Hepatocyte (in vitro differentiated cells): ENCODE measurements at regions not wholly inside any gene's neighbourhood (a gene's known extent, or its start where the extent isn't known, plus 50 kb on each side); places are given as distances from the start of the nearest gene placed in this dataset.

Source experiments
- DNase-seq: peaks from one replicate; pipeline ENCODE4 v3.0.0-alpha.2; 2016; ENCODE audit warnings: low spot score
- H2AFZ ChIP-seq: fragments of 200-600 bp; sonication (generic); 2 replicates; pipeline ENCODE4 v1.6.0; 2016; ENCODE audit warnings: antibody characterized with exemption, mild to moderate bottlenecking
- H3K27ac ChIP-seq: fragments of 200-600 bp; sonication (generic); 2 replicates; pipeline ENCODE4 v1.5.1; 2016; ENCODE audit warnings: mild to moderate bottlenecking
- H3K27me3 ChIP-seq: fragments of 200-600 bp; sonication (generic); 2 replicates; pipeline ENCODE4 v1.6.1; 2016
- H3K36me3 ChIP-seq: fragments of 200-600 bp; sonication (generic); replicated peaks from 2 replicates; pipeline ENCODE4 v1.5.1; 2016; ENCODE audit warnings: low read depth; ENCODE audit not compliant: insufficient read depth
- H3K4me1 ChIP-seq: fragments of 200-600 bp; sonication (generic); 2 replicates; pipeline ENCODE4 v1.5.1; 2016; ENCODE audit warnings: mild to moderate bottlenecking, moderate library complexity; ENCODE audit not compliant: insufficient read depth
- H3K4me2 ChIP-seq: fragments of 200-600 bp; sonication (generic); 2 replicates; pipeline ENCODE4 v1.6.0; 2016
- H3K4me3 ChIP-seq: fragments of 200-600 bp; sonication (generic); 2 replicates; pipeline ENCODE4 v1.5.1; 2016; ENCODE audit warnings: mild to moderate bottlenecking
- H3K79me2 ChIP-seq: fragments of 200-600 bp; sonication (generic); 2 replicates; pipeline ENCODE4 v1.6.0; 2017; ENCODE audit warnings: mild to moderate bottlenecking
- H3K9me2 ChIP-seq: fragments of 200-600 bp; sonication (generic); replicated peaks from 2 replicates; pipeline ENCODE4 v1.6.0; 2017; ENCODE audit warnings: mild to moderate bottlenecking; ENCODE audit not compliant: insufficient read depth
- H3K9me3 ChIP-seq: fragments of 200-600 bp; sonication (generic); 2 replicates; pipeline ENCODE4 v1.5.1; 2016; ENCODE audit warnings: low read depth, mild to moderate bottlenecking
- H4K20me1 ChIP-seq: fragments of 200-600 bp; sonication (generic); 2 replicates; pipeline ENCODE4 v1.6.0; 2016; ENCODE audit warnings: mild to moderate bottlenecking; ENCODE audit not compliant: insufficient read depth, poor library complexity, severe bottlenecking
- EZH2 ChIP-seq: fragments of 200-600 bp; sonication (generic); IDR thresholded peaks from 2 replicates; pipeline ENCODE4 v1.6.1; 2016; ENCODE audit warnings: antibody characterized with exemption, mild to moderate bottlenecking, borderline replicate concordance
- EZH2phosphoT487 ChIP-seq: fragments of 200-600 bp; sonication (generic); IDR thresholded peaks from one replicate; pipeline ENCODE4 v1.6.1; 2018; ENCODE audit warnings: antibody characterized with exemption, mild to moderate bottlenecking, low read depth, moderate library complexity; ENCODE audit not compliant: unreplicated experiment, severe bottlenecking
- WGBS: methylation state at CpG from one replicate; pipeline ENCODE4 v1.1.6; 2016; ENCODE audit warnings: low lambda C conversion rate; ENCODE audit errors: missing lambda C conversion rate; 5-methylcytosine and 5-hydroxymethylcytosine counted together
- TF ChIP-seq, protein P1 (sequence below): fragments of 200-600 bp; sonication (generic); IDR thresholded peaks from 2 replicates; pipeline ENCODE4 v1.5.1; 2016; ENCODE audit warnings: antibody characterized with exemption, mild to moderate bottlenecking; ENCODE audit not compliant: poor library complexity

DNA sequence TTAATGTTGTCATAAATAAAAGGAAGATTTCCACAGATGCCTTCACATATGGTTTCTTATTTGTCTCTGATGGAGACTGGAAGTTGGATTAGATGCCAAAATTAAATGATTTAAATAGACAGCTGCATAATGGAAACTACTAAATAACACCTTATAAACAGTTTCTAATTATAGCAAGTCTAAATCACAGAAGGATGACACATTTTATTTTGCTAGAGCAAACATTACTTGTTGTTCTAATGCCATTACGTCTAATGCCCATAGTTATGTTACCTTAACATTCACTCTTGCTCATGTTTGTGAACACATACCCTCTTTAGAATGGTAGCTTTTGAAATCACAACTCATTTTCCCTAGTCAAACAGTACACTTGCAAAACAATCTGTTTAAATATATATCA, 92.8 kb downstream of the ZIC4 start:
- no peaks in the 10 kb centered on the region for H3K27me3 ChIP-seq
- TF ChIP-seq EZH2 (no peak), EZH2phosphoT487 (no peak)
- TF ChIP-seq, protein P1, sequence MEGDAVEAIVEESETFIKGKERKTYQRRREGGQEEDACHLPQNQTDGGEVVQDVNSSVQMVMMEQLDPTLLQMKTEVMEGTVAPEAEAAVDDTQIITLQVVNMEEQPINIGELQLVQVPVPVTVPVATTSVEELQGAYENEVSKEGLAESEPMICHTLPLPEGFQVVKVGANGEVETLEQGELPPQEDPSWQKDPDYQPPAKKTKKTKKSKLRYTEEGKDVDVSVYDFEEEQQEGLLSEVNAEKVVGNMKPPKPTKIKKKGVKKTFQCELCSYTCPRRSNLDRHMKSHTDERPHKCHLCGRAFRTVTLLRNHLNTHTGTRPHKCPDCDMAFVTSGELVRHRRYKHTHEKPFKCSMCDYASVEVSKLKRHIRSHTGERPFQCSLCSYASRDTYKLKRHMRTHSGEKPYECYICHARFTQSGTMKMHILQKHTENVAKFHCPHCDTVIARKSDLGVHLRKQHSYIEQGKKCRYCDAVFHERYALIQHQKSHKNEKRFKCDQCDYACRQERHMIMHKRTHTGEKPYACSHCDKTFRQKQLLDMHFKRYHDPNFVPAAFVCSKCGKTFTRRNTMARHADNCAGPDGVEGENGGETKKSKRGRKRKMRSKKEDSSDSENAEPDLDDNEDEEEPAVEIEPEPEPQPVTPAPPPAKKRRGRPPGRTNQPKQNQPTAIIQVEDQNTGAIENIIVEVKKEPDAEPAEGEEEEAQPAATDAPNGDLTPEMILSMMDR, result no peak
- H3K9me3 ChIP-seq, result no peaks in the 10 kb centered on the region
- DNase-seq, result no peak
- 61% methylated on average over 1 of the region's 1 CpG for WGBS
- no peak overlapping the region for H3K4me2 ChIP-seq
- no peak overlapping the region for H3K27ac ChIP-seq
- H3K4me3 ChIP-seq, result no peak overlapping the region
- H2AFZ ChIP-seq, result no peak overlapping the region
- H3K36me3 ChIP-seq, result no peaks in the 10 kb centered on the region
- H3K9me2 ChIP-seq, result no peaks in the 10 kb centered on the region
- H3K79me2 ChIP-seq, result no peaks in the 10 kb centered on the region
- H4K20me1 ChIP-seq, result no peaks in the 10 kb centered on the region
- H3K4me1 ChIP-seq, result no peaks in the 10 kb centered on the region

DNA sequence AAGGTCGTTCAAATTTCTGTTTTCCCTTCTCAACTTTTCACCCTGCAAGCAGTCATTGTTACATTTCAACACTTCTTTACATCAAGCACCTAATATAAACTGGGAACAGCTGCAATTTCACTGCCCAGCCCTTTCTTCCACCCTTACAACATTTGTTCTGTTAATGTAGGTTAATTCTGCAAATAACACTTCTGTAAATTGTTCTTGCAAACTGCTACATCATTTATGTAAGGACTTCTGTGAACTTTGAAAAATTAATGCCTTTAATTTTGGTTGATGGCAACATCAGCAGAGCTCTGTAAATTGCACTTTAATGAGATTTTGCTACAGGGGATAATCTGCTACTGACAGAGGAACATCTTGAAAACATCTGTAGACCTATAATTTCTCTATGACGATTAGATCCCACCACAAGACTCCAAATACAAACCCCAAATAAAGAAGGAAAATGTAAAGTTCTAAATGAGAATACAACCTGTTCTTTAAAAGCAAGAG, 93.5 kb downstream of the ZIC4 start:
- no peak overlapping the region for H2AFZ ChIP-seq
- WGBS, result 48% methylated on average over 2 of the region's 2 CpGs
- H4K20me1 ChIP-seq, result no peaks in the 10 kb centered on the region
- no peak overlapping the region for H3K4me2 ChIP-seq
- no peak overlapping the region for H3K27ac ChIP-seq
- H3K9me2 ChIP-seq, result no peaks in the 10 kb centered on the region
- H3K27me3 ChIP-seq, result no peaks in the 10 kb centered on the region
- H3K36me3 ChIP-seq, result no peaks in the 10 kb centered on the region
- no peak overlapping the region for H3K4me3 ChIP-seq
- H3K79me2 ChIP-seq, result no peaks in the 10 kb centered on the region
- no peak for DNase-seq
- no peaks in the 10 kb centered on the region for H3K4me1 ChIP-seq
- TF ChIP-seq EZH2phosphoT487, result no peak
- no peak for TF ChIP-seq EZH2
- TF ChIP-seq, protein P1, result no peak
- H3K9me3 ChIP-seq, result no peaks in the 10 kb centered on the region

DNA sequence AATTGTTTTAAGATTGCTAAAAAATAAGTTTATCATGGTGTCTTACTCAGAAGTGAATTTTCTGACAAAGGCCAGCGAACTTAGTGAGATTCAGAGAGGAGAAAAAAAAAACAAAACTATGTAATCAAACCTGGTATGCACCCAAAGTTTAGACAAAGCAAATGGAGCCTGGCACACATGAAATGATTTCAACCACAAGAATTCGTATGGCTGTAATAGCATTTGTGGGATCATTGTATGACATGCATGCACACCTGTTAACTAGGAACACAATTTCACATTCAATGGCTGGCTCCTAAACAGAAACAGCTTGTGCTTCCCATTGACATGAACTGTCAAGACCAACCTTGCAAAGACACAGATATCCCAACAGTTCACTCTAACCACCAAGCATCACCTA, 94.6 kb downstream of the ZIC4 start:
- H3K36me3 ChIP-seq, result no peaks in the 10 kb centered on the region
- H3K4me2 ChIP-seq, result no peak overlapping the region
- H3K79me2 ChIP-seq, result no peaks in the 10 kb centered on the region
- no peaks in the 10 kb centered on the region for H3K27me3 ChIP-seq
- no peak for DNase-seq
- WGBS, result 89% methylated on average over 2 of the region's 2 CpGs
- no peaks in the 10 kb centered on the region for H3K9me3 ChIP-seq
- H3K27ac ChIP-seq, result no peak overlapping the region
- H3K4me3 ChIP-seq, result no peak overlapping the region
- H3K4me1 ChIP-seq, result no peaks in the 10 kb centered on the region
- TF ChIP-seq, protein P1, result no peak
- TF ChIP-seq EZH2phosphoT487 (no peak), EZH2 (no peak)
- no peaks in the 10 kb centered on the region for H4K20me1 ChIP-seq
- H3K9me2 ChIP-seq, result no peaks in the 10 kb centered on the region
- H2AFZ ChIP-seq, result no peak overlapping the region
